GM12878 (cell line): ENCODE measurements at regions not wholly inside any gene's neighbourhood (a gene's known extent, or its start where the extent isn't known, plus 50 kb on each side); places are given as distances from the start of the nearest gene placed in this dataset.

Experiments used
- ATAC-seq: fragments of 200-7000 bp; cut with Tn5 transposase; 3 replicates; pipeline ENCODE4 v1.9.1; 2020; ENCODE audit warnings: mild to moderate bottlenecking, moderate library complexity
- BruUV-seq: library from RNA; stranded (reverse); fragments of 400-500 nt; replicated peaks from 2 replicates; lab custom pipeline; 2021; lab: Mats Ljungman, UMichigan
- CTCF ChIA-PET: fragments of 300-600 bp; sonication (Branson Sonifier 250); formaldehyde crosslinking; extraction: SDS; loops from one replicate; lab custom pipeline; 2021; ENCODE audit warnings: inconsistent platforms; lab: Yijun Ruan, JAX
- POLR2A ChIA-PET: fragments of 350-600 bp; formaldehyde crosslinking; extraction: SDS; loops from one replicate; lab custom pipeline; 2021; ENCODE audit warnings: inconsistent platforms; lab: Charles Lee
- RAD21 ChIA-PET: fragments of 300-600 bp; sonication (Branson Sonifier 250); formaldehyde crosslinking; loops from one replicate; lab custom pipeline; 2023; ENCODE audit warnings: antibody characterized with exemption; ENCODE audit not compliant: unreplicated experiment; lab: Charles Lee
- SMC1A ChIA-PET: fragments of 300-600 bp; sonication (Branson Sonifier 250); formaldehyde crosslinking; loops from one replicate; lab custom pipeline; 2023; ENCODE audit not compliant: unreplicated experiment, uncharacterized antibody; lab: Charles Lee
- DNase-seq: peaks from one replicate; pipeline ENCODE4 v3.0.0-alpha.2; 2011; ENCODE audit warnings: low read depth, low spot score
- FAIRE-seq: peaks from 3 replicates; lab custom pipeline; 2011; peaks lifted over from hg19 to GRCh38; lab: Jason Lieb, UNC
- H2AFZ ChIP-seq: 2 replicates; pipeline ENCODE4 v1.6.0; 2011; ENCODE audit warnings: low read depth, low read length, control low read depth; ENCODE audit not compliant: control insufficient read depth
- H3K27ac ChIP-seq: 2 replicates; pipeline ENCODE4 v1.5.1; 2011; ENCODE audit warnings: control low read depth; ENCODE audit not compliant: control insufficient read depth, insufficient read depth
- H3K27me3 ChIP-seq, 2 experiments: replicated peaks in 1 of 2; 2 replicates each; pipeline versions ENCODE4 v1.6.0 to v1.6.1; 2011; ENCODE audit warnings: low read length in 1 of 2; ENCODE audit not compliant: control insufficient read depth in 2 of 2, insufficient read depth in 2 of 2
- H3K36me3 ChIP-seq, 2 experiments: 2 replicates each; pipeline ENCODE4 v1.5.1; 2011; ENCODE audit warnings: low read length in 1 of 2; ENCODE audit not compliant: control insufficient read depth in 2 of 2, insufficient read depth in 2 of 2
- H3K4me1 ChIP-seq: 2 replicates; pipeline ENCODE4 v1.6.1; 2011; ENCODE audit warnings: mild to moderate bottlenecking, low read length, moderate library complexity, mixed read lengths; ENCODE audit not compliant: control insufficient read depth, insufficient read depth
- H3K4me2 ChIP-seq: 2 replicates; pipeline ENCODE4 v1.6.0; 2011; ENCODE audit warnings: control low read depth; ENCODE audit not compliant: control insufficient read depth, insufficient read depth
- H3K4me3 ChIP-seq: fragments of 200-600 bp; sonication (generic); 2 replicates; pipeline ENCODE4 v1.5.1; 2016
- H3K79me2 ChIP-seq: 2 replicates; pipeline ENCODE4 v1.6.0; 2011; ENCODE audit warnings: low read length; ENCODE audit not compliant: control insufficient read depth, insufficient read depth
- H3K9ac ChIP-seq: 2 replicates; pipeline ENCODE4 v1.8.0; 2011; ENCODE audit warnings: low read length, control low read depth, mixed read lengths; ENCODE audit not compliant: control insufficient read depth, insufficient read depth
- H3K9me3 ChIP-seq: replicated peaks from 3 replicates; pipeline ENCODE4 v1.5.1; 2011; ENCODE audit warnings: mild to moderate bottlenecking, low read length; ENCODE audit not compliant: control insufficient read depth, insufficient read depth
- H4K20me1 ChIP-seq: 2 replicates; pipeline ENCODE4 v1.6.0; 2011; ENCODE audit not compliant: control insufficient read depth, insufficient read depth
- EP300 ChIP-seq, 2 experiments: fragments of 150-350 bp in 1 of 2; IDR thresholded peaks; 2 replicates each; pipeline ENCODE4 v1.6.1; 2011 to 2012; ENCODE audit warnings: low read depth in 2 of 2, low read length in 2 of 2, borderline replicate concordance in 1 of 2, improper control_type of control experiment in 1 of 2, inconsistent platforms in 1 of 2; ENCODE audit not compliant: control insufficient read depth in 1 of 2
- MXI1 ChIP-seq: fragments of 150-350 bp; IDR thresholded peaks from 2 replicates; pipeline ENCODE4 v1.6.1; 2011; ENCODE audit warnings: low read depth, mild to moderate bottlenecking, inconsistent platforms, low read length, improper control_type of control experiment
- MYB ChIP-seq: fragments of 150-350 bp; IDR thresholded peaks from 2 replicates; pipeline ENCODE4 v1.6.1; 2014; ENCODE audit warnings: mild to moderate bottlenecking, low read depth, low read length, borderline replicate concordance
- WGBS: methylation state at CpG from one replicate; pipeline ENCODE4 v1.1.6; 2016; ENCODE audit warnings: low lambda C conversion rate; ENCODE audit not compliant: insufficient replicate concordance, insufficient coverage; ENCODE audit errors: missing lambda C conversion rate; 5-methylcytosine and 5-hydroxymethylcytosine counted together
- in situ Hi-C: fragments of 300-500 bp; cut with MboI; formaldehyde crosslinking; loops from 9 replicates; pipeline ENCODE4 v1.14.3; 2018; ENCODE audit warnings: mixed read lengths
- intact Hi-C: fragments of 100-400 bp; cut with micrococcal nuclease; formaldehyde crosslinking; loops from one replicate; pipeline ENCODE4 v1.14.2; 2022; ENCODE audit not compliant: unreplicated experiment
- TF ChIP-seq, protein P1 (sequence below): fragments of 450-650 bp; IDR thresholded peaks from 2 replicates; pipeline ENCODE4 v1.6.1; 2017; ENCODE audit warnings: antibody characterized with exemption, mild to moderate bottlenecking, moderate library complexity
- TF ChIP-seq, protein P2 (sequence below): IDR thresholded peaks from 2 replicates; pipeline ENCODE4 v1.6.1; 2011; ENCODE audit warnings: mild to moderate bottlenecking, low read depth, low read length, moderate library complexity; ENCODE audit not compliant: insufficient replicate concordance

DNA sequence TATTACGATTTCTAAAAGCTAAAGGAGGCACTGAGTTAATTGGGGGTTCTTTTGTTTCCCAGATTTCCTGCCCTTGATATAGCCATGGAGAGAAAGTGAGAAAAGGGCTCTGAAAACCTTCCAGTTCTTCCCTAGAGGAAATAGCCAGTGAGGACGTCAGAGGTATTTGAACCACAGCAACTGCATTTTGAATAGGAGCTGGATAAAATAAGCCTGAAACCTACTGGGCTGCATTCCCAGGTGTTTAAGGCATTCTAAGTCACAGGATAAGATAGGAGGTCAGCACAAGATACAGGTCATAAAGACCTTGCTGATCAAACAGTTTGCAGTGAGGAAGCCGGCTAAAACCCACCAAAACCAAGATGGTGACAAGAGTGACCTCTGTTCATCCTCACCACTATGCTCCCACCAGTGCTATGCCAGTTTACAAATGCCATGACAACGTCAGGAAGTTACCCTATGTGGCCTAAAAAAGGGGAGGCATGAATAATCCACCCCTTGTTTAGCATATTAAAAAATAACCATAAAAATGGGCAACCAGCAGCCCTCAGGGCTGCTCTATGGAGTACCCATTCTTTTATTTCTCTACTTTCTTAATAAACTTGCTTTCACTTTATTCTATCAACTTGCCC, 85.1 kb upstream of the FRMD4A start:
- RAD21 ChIA-PET = no interaction called here
- ATAC-seq (no peak), FAIRE-seq (no peak), DNase-seq (no peak)
- Histone ChIP-seq H2AFZ (no peak overlapping the region), H4K20me1 (no peaks in the 10 kb centered on the region), H3K27me3 (no peaks in the 10 kb centered on the region), H3K36me3 (no peaks in the 10 kb centered on the region), H3K9ac (no peak overlapping the region), H3K4me1 (no peaks in the 10 kb centered on the region), H3K27ac (no peak overlapping the region), H3K79me2 (no peaks in the 10 kb centered on the region), H3K4me2 (no peak overlapping the region), H3K9me3 (no peaks in the 10 kb centered on the region), H3K4me3 (no peak overlapping the region)
- SMC1A ChIA-PET = interaction anchor here (0.6 to 1.1 kb wide), 2 partner anchors 75 to 90 kb away, joined by 4 to 5 read pairs; no protein-coding TSS in a partner anchor
- in situ Hi-C loops = no loop called here
- BruUV-seq = no TSS peak
- POLR2A ChIA-PET = no interaction called here
- TF ChIP-seq, protein P1, sequence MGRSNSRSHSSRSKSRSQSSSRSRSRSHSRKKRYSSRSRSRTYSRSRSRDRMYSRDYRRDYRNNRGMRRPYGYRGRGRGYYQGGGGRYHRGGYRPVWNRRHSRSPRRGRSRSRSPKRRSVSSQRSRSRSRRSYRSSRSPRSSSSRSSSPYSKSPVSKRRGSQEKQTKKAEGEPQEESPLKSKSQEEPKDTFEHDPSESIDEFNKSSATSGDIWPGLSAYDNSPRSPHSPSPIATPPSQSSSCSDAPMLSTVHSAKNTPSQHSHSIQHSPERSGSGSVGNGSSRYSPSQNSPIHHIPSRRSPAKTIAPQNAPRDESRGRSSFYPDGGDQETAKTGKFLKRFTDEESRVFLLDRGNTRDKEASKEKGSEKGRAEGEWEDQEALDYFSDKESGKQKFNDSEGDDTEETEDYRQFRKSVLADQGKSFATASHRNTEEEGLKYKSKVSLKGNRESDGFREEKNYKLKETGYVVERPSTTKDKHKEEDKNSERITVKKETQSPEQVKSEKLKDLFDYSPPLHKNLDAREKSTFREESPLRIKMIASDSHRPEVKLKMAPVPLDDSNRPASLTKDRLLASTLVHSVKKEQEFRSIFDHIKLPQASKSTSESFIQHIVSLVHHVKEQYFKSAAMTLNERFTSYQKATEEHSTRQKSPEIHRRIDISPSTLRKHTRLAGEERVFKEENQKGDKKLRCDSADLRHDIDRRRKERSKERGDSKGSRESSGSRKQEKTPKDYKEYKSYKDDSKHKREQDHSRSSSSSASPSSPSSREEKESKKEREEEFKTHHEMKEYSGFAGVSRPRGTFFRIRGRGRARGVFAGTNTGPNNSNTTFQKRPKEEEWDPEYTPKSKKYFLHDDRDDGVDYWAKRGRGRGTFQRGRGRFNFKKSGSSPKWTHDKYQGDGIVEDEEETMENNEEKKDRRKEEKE = no peak
- TF ChIP-seq MXI1 = no peak
- TF ChIP-seq EP300 (IDR thresholded peaks at IDR 0.05; ENCODE audit: borderline replicate concordance in 1 of 2, control insufficient read depth in 1 of 2, low read depth in 2 of 2, low read length in 2 of 2) = no peak
- no peak for TF ChIP-seq MYB
- TF ChIP-seq, protein P2, sequence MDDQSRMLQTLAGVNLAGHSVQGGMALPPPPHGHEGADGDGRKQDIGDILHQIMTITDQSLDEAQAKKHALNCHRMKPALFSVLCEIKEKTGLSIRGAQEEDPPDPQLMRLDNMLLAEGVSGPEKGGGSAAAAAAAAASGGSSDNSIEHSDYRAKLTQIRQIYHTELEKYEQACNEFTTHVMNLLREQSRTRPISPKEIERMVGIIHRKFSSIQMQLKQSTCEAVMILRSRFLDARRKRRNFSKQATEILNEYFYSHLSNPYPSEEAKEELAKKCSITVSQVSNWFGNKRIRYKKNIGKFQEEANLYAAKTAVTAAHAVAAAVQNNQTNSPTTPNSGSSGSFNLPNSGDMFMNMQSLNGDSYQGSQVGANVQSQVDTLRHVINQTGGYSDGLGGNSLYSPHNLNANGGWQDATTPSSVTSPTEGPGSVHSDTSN = no peak
- CTCF ChIA-PET = no interaction called here
- intact Hi-C loops = no loop called here
- under 1% methylated on average over 4 of the region's 4 CpGs for WGBS
